SU-DHL-6 (cell line): ENCODE measurements at regions not wholly inside any gene's neighbourhood (a gene's known extent, or its start where the extent isn't known, plus 50 kb on each side); places are given as distances from the start of the nearest gene placed in this dataset.

Experiments used
- CTCF ChIP-seq: fragments of 200-600 bp; sonication (generic); IDR thresholded peaks from one replicate; pipeline ENCODE4 v1.5.1; 2017; ENCODE audit warnings: antibody characterized with exemption, mild to moderate bottlenecking, low read length, moderate library complexity; ENCODE audit not compliant: insufficient read depth, poor library complexity, severe bottlenecking
- EZH2phosphoT487 ChIP-seq: fragments of 200-600 bp; sonication (generic), shearing (Covaris generic); conservative IDR thresholded peaks from 2 replicates; pipeline ENCODE4 v1.6.1; 2018; ENCODE audit warnings: mild to moderate bottlenecking, antibody characterized with exemption, low read length, moderate library complexity, mixed read lengths

GRCh38 chr16:26672206-26672605 lies 394.5 kb upstream of the C16orf82 start:
- TF ChIP-seq CTCF (no peak), EZH2phosphoT487 (no peak)
